ENCODE measurements at regions not wholly inside any gene's neighbourhood (a gene's known extent, or its start where the extent isn't known, plus 50 kb on each side); places are given as distances from the start of the nearest gene placed in this dataset.

GRCh38 chr2:204260901-204261300, 284.4 kb upstream of the PARD3B start:
- TF ChIP-seq, protein P1, sequence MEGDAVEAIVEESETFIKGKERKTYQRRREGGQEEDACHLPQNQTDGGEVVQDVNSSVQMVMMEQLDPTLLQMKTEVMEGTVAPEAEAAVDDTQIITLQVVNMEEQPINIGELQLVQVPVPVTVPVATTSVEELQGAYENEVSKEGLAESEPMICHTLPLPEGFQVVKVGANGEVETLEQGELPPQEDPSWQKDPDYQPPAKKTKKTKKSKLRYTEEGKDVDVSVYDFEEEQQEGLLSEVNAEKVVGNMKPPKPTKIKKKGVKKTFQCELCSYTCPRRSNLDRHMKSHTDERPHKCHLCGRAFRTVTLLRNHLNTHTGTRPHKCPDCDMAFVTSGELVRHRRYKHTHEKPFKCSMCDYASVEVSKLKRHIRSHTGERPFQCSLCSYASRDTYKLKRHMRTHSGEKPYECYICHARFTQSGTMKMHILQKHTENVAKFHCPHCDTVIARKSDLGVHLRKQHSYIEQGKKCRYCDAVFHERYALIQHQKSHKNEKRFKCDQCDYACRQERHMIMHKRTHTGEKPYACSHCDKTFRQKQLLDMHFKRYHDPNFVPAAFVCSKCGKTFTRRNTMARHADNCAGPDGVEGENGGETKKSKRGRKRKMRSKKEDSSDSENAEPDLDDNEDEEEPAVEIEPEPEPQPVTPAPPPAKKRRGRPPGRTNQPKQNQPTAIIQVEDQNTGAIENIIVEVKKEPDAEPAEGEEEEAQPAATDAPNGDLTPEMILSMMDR (IDR thresholded peaks at IDR 0.05; ENCODE audit: low read depth, low read length, poor library complexity, severe bottlenecking), result no peak
- TF ChIP-seq EZH2phosphoT487 (IDR thresholded peaks at IDR 0.05; ENCODE audit: borderline replicate concordance, low read length), result no peak

Measured in DOHH2 (cell line).